ENCODE measurements at regions not wholly inside any gene's neighbourhood (a gene's known extent, or its start where the extent isn't known, plus 50 kb on each side); places are given as distances from the start of the nearest gene placed in this dataset.

GRCh38 chr6:18829272-18829870 is 442.2 kb downstream of the RNF144B start:
- intact Hi-C loops (cut with DNase I), result no loop called here
- Histone ChIP-seq H3K36me3 (no peaks in the 10 kb centered on the region), H3K9me3 (peaks cover 9% of the 10 kb centered on the region), H3K4me3 (no peak overlapping the region), H3K4me1 (no peaks in the 10 kb centered on the region), H3K27me3 (no peaks in the 10 kb centered on the region), H3K27ac (no peak overlapping the region)
- no peak for ATAC-seq
- TF ChIP-seq CTCF (IDR thresholded peaks at IDR 0.05), result no peak
- no peak for DNase-seq

- ATAC-seq (no peak), DNase-seq (no peak)
- no peak for TF ChIP-seq CTCF (IDR thresholded peaks at IDR 0.05)
- intact Hi-C loops (cut with DNase I), result no loop called here
- no peaks in the 10 kb centered on the region for H3K27me3 ChIP-seq
- H3K4me3 ChIP-seq, result no peak overlapping the region
- H3K9me3 ChIP-seq, result no peaks in the 10 kb centered on the region
- H3K27ac ChIP-seq, result no peak overlapping the region
- no peaks in the 10 kb centered on the region for H3K4me1 ChIP-seq
- no peaks in the 10 kb centered on the region for H3K36me3 ChIP-seq
Measured at GRCh38 chr6:18835976-18836375, 448.8 kb downstream of the RNF144B start.

GRCh38 chr6:18837013-18837412 is 449.9 kb downstream of the RNF144B start:
- no peaks in the 10 kb centered on the region for H3K9me3 ChIP-seq
- DNase-seq, result no peak
- intact Hi-C loops (cut with DNase I), result no loop called here
- H3K27me3 ChIP-seq, result no peaks in the 10 kb centered on the region
- no peak overlapping the region for H3K4me3 ChIP-seq
- no peak for ATAC-seq
- H3K4me1 ChIP-seq, result no peaks in the 10 kb centered on the region
- no peaks in the 10 kb centered on the region for H3K36me3 ChIP-seq
- no peak for TF ChIP-seq CTCF (IDR thresholded peaks at IDR 0.05)
- H3K27ac ChIP-seq, result no peak overlapping the region

GRCh38 chr6:18842534-18842933 is 455.4 kb downstream of the RNF144B start:
- no peak for TF ChIP-seq CTCF (IDR thresholded peaks at IDR 0.05)
- Histone ChIP-seq H3K36me3 (no peaks in the 10 kb centered on the region), H3K9me3 (no peaks in the 10 kb centered on the region), H3K4me1 (no peaks in the 10 kb centered on the region), H3K27ac (no peak overlapping the region), H3K27me3 (no peaks in the 10 kb centered on the region), H3K4me3 (no peak overlapping the region)
- no peak for DNase-seq
- intact Hi-C loops (cut with DNase I), result no loop called here
- no peak for ATAC-seq

GRCh38 chr6:18845896-18846295 is 458.7 kb downstream of the RNF144B start:
- no peaks in the 10 kb centered on the region for H3K9me3 ChIP-seq
- intact Hi-C loops (cut with DNase I), result no loop called here
- no peaks in the 10 kb centered on the region for H3K36me3 ChIP-seq
- no peaks in the 10 kb centered on the region for H3K27me3 ChIP-seq
- ATAC-seq (no peak), DNase-seq (no peak)
- TF ChIP-seq CTCF (IDR thresholded peaks at IDR 0.05), result no peak
- no peaks in the 10 kb centered on the region for H3K4me1 ChIP-seq
- H3K27ac ChIP-seq, result no peak overlapping the region
- H3K4me3 ChIP-seq, result no peak overlapping the region

GRCh38 chr6:18846327-18846726 is 459.2 kb downstream of the RNF144B start:
- intact Hi-C loops (cut with DNase I), result no loop called here
- H3K27me3 ChIP-seq, result no peaks in the 10 kb centered on the region

More at GRCh38 chr6:18846327-18846726, 459.2 kb downstream of the RNF144B start:
- Histone ChIP-seq H3K4me3 (no peak overlapping the region), H3K36me3 (no peaks in the 10 kb centered on the region), H3K4me1 (no peaks in the 10 kb centered on the region), H3K27ac (no peak overlapping the region), H3K9me3 (no peaks in the 10 kb centered on the region)
- TF ChIP-seq CTCF (IDR thresholded peaks at IDR 0.05), result no peak
- ATAC-seq (no peak), DNase-seq (no peak)
